H1 (cell line): ENCODE measurements at regions not wholly inside any gene's neighbourhood (a gene's known extent, or its start where the extent isn't known, plus 50 kb on each side); places are given as distances from the start of the nearest gene placed in this dataset.

Experiments used
- BRCA1 ChIP-seq: IDR thresholded peaks from 2 replicates; pipeline ENCODE4 v1.6.1; 2012; ENCODE audit warnings: low read depth, low read length, improper control_type of control experiment
- CHD1 ChIP-seq: IDR thresholded peaks from 2 replicates; pipeline ENCODE4 v1.6.1; 2012; ENCODE audit warnings: low read depth, low read length, improper control_type of control experiment
- RXRA ChIP-seq: IDR thresholded peaks from 2 replicates; pipeline ENCODE4 v1.6.1; 2011; ENCODE audit warnings: low read depth, mild to moderate bottlenecking, low read length, moderate library complexity; ENCODE audit not compliant: insufficient read depth

DNA sequence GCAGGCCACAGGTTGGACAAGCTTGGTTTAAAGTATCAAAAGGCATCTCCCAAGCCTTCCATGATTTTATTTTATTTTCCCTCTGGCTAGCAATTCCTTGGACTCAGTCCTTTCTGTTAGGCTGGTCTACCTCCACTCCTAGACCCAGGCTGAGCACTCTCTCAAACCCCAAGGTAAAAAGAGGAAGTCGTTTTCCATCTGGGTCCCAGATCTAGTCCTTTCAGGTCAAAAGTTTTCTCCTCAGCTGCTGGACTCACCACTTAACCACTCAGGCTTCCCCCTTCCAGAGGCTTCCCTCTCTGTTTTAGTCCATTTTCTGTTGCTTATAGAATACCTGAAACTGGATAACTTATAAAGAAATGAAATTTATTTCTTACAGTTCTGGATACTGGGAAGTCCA lies 252.3 kb upstream of the MKLN1 start (continued):
- TF ChIP-seq RXRA = no peak
- TF ChIP-seq BRCA1 = no peak
- no peak for TF ChIP-seq CHD1
